GM13976 (cell line): ENCODE measurements at regions not wholly inside any gene's neighbourhood (a gene's known extent, or its start where the extent isn't known, plus 50 kb on each side); places are given as distances from the start of the nearest gene placed in this dataset.

Source experiments
- DNase-seq: peaks from one replicate; pipeline ENCODE4 v3.0.0; 2012; ENCODE audit warnings: low spot score
- in situ Hi-C: fragments of 300-500 bp; cut with MboI; formaldehyde crosslinking; loops from one replicate; pipeline ENCODE4 v1.12.0; 2022; ENCODE audit warnings: low sequenced_read_pairs, mixed read lengths, inconsistent platforms; ENCODE audit not compliant: unreplicated experiment
- TF ChIP-seq, protein P1 (sequence below): IDR thresholded peaks from 2 replicates; pipeline ENCODE4 v1.5.1; 2012; ENCODE audit warnings: borderline replicate concordance, mild to moderate bottlenecking; ENCODE audit not compliant: insufficient read depth; ENCODE audit errors: extremely low read depth, missing control alignments, control extremely low read depth

GRCh38 chr18:46335534-46336101, 231.4 kb downstream of the HAUS1 start:
- no peak for DNase-seq
- TF ChIP-seq, protein P1, sequence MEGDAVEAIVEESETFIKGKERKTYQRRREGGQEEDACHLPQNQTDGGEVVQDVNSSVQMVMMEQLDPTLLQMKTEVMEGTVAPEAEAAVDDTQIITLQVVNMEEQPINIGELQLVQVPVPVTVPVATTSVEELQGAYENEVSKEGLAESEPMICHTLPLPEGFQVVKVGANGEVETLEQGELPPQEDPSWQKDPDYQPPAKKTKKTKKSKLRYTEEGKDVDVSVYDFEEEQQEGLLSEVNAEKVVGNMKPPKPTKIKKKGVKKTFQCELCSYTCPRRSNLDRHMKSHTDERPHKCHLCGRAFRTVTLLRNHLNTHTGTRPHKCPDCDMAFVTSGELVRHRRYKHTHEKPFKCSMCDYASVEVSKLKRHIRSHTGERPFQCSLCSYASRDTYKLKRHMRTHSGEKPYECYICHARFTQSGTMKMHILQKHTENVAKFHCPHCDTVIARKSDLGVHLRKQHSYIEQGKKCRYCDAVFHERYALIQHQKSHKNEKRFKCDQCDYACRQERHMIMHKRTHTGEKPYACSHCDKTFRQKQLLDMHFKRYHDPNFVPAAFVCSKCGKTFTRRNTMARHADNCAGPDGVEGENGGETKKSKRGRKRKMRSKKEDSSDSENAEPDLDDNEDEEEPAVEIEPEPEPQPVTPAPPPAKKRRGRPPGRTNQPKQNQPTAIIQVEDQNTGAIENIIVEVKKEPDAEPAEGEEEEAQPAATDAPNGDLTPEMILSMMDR: no peak
- in situ Hi-C loops: no loop called here

DNA sequence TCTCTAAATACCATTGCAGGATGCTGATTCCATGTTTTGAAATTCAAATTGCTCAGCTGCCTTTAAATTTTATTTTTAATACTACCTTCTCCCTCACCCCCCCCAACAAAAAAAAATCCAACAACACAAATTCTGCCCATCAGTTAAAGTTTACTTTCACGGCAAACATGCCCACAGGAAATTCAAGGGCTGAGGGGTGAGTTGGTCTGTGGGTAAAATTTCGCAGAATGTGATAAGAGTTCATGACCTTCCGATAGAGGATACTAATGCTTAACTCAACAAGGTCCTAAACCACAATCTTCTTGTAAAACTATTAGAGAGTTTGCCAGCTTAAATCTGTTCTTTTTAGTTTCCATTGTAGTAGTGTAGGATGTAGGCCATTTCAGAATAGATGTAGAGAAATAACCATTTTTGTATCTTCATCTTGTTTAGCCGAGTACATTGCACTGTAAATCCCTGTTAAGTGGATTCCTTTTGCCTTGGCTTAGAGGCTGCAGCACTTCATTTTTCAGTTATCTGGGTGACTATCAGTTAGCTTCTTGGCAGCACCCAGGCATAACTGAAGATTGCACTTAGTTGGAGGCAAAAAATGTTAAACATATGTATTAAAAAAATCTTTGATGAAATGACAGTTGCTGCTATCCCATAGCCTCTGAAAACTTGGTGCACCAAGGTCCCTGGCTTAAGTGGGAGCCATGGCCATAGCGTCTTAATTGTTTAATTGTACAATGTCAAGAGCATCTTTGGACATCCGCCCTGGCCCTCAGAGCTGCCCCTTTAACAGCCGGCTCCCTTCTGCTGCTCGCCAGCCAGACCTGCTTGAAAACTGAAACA, 232.3 kb downstream of the HAUS1 start:
- in situ Hi-C loops: no loop called here
- DNase-seq: no peak
- TF ChIP-seq, protein P1: no peak

DNA sequence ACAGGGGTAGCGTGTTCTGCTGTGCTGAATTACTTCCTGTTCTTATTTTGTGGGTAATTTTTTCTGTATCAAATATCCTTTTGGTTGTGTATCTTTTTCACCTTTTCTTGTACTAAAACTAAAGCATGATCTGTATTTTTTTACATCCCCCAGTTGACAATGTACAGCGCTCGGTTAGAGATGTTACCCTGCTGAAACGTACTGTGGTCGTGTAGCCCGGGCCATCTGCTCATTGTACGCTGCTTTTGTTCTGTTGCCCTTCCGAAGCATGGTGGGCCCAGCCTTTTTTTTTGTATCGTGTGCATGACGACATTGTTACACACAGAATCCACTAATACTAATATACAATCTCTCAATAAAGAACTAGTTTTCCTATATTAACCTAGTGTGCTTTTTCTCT, 233.1 kb downstream of the HAUS1 start:
- in situ Hi-C loops: no loop called here
- no peak for DNase-seq
- TF ChIP-seq, protein P1: no peak

DNA sequence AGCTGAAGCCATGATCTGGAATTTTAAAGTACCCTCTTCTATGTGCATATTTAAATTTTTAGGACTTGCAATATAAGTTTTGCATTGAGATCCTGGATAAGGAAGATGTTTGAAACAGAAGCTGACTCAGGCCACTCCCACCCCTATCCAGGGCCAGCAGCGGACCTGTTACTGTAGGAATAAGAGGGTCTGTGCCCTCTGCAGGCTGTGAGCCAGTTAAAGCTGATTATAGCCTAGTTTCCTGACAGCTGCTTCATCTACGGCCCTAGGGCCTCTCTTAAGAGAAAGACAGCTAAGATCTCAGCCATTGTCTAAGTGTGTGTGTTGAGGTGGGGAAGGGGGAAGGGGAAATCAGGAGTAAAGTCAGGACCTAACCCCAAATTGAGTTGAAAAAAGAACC, 234.0 kb downstream of the HAUS1 start:
- no peak for DNase-seq
- in situ Hi-C loops: no loop called here
- TF ChIP-seq, protein P1: no peak

DNA sequence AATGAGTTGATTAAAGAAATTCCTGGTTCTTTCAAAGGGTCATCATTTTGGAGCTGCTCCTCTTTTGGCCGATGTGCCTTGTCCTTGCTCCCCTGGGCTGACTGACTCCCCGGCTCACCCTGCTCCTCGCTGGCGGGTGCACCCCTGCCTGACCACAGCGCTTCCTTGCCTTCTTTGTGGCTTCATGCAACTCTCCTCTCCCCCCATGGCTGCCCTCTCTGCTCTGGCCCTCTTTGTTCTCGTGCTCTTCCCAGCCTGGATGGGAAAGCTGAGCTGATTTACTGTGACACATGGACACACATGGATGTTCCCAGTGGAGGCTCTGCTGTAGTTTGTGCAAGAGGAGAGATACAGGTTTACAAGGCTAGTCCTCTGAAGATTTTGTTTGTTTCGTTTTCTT, 234.6 kb downstream of the HAUS1 start:
- in situ Hi-C loops: no loop called here
- TF ChIP-seq, protein P1: no peak
- no peak for DNase-seq

DNA sequence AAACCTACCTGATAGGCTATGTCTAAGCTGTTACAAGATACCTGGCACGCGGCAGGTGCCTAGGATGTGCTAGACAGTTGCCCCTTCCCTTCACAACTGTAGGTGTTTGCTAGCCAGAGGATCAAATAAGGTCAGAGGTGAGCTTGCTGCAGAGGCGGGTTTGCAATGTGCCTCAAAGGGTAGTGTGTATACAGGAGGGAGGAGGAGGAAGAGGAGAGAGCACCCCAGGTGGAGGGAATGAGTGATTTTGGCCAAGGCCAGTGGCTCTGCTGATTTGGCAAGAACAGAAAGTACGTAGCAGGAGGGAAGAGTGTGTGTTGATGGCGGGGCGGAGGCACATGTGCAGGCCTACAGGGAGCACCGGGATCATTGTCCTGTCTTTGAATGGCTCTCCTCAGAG, 236.5 kb downstream of the HAUS1 start:
- TF ChIP-seq, protein P1: no peak
- in situ Hi-C loops: no loop called here
- DNase-seq: no peak
